Keratinocyte (primary cell): ENCODE measurements at regions not wholly inside any gene's neighbourhood (a gene's known extent, or its start where the extent isn't known, plus 50 kb on each side); places are given as distances from the start of the nearest gene placed in this dataset.

Experiments
- DNase-seq: peaks from one replicate; pipeline ENCODE4 v3.0.0-alpha.2; 2011; ENCODE audit warnings: low read depth, missing footprints, low spot score
- FAIRE-seq: peaks from 2 replicates; lab custom pipeline; 2011; peaks lifted over from hg19 to GRCh38; lab: Jason Lieb, UNC
- H2AFZ ChIP-seq: 2 replicates; pipeline ENCODE4 v1.6.0; 2012; ENCODE audit warnings: low read length, control low read depth, inconsistent platforms; ENCODE audit not compliant: control insufficient read depth
- H3K27ac ChIP-seq: 2 replicates; pipeline ENCODE4 v1.5.1; 2011; ENCODE audit warnings: low read length; ENCODE audit not compliant: control insufficient read depth, insufficient read depth
- H3K27me3 ChIP-seq: 3 replicates; pipeline ENCODE4 v1.6.0; 2011; ENCODE audit warnings: low read length; ENCODE audit not compliant: control insufficient read depth, insufficient read depth; ENCODE audit errors: extremely low read depth
- H3K36me3 ChIP-seq, 2 experiments: 2 replicates in 1 of 2; 3 replicates in 1 of 2; pipeline ENCODE4 v1.5.1; 2011; ENCODE audit warnings: low read length in 2 of 2, mild to moderate bottlenecking in 1 of 2; ENCODE audit not compliant: control insufficient read depth in 2 of 2, insufficient read depth in 2 of 2; ENCODE audit errors: extremely low read depth in 1 of 2
- H3K4me1 ChIP-seq: 3 replicates; pipeline ENCODE4 v1.5.1; 2011; ENCODE audit warnings: low read length; ENCODE audit not compliant: control insufficient read depth, insufficient read depth; ENCODE audit errors: extremely low read depth
- H3K4me2 ChIP-seq: 3 replicates; pipeline ENCODE4 v1.6.0; 2011; ENCODE audit warnings: low read depth, low read length; ENCODE audit not compliant: control insufficient read depth, insufficient read depth; ENCODE audit errors: extremely low read depth
- H3K4me3 ChIP-seq, 3 experiments: fragments of 200-600 bp in 1 of 3; sonication (generic) in 1 of 3; 2 replicates in 2 of 3; 3 replicates in 1 of 3; pipeline ENCODE4 v1.5.1; 2011 to 2016; ENCODE audit warnings: low read length in 3 of 3, mild to moderate bottlenecking in 3 of 3, control low read depth in 2 of 3, inconsistent platforms in 1 of 3, low read depth in 1 of 3, mixed read lengths in 1 of 3, mixed run types in 1 of 3, moderate library complexity in 1 of 3; ENCODE audit not compliant: control insufficient read depth in 2 of 3, insufficient read depth in 2 of 3; ENCODE audit errors: extremely low read depth in 1 of 3
- H3K79me2 ChIP-seq: 2 replicates; pipeline ENCODE4 v1.6.0; 2012; ENCODE audit warnings: low read length; ENCODE audit not compliant: control insufficient read depth, insufficient read depth
- H3K9ac ChIP-seq: 3 replicates; pipeline ENCODE4 v1.6.0; 2011; ENCODE audit warnings: low read length; ENCODE audit not compliant: control insufficient read depth, insufficient read depth; ENCODE audit errors: extremely low read depth
- H3K9me1 ChIP-seq: 3 replicates; pipeline ENCODE4 v1.6.0; 2011; ENCODE audit warnings: low read length; ENCODE audit not compliant: control insufficient read depth, insufficient read depth; ENCODE audit errors: extremely low read depth
- H3K9me3 ChIP-seq: 2 replicates; pipeline ENCODE4 v1.5.1; 2012; ENCODE audit warnings: low read depth, low read length; ENCODE audit not compliant: control insufficient read depth
- H4K20me1 ChIP-seq: 3 replicates; pipeline ENCODE4 v1.6.0; 2011; ENCODE audit warnings: low read length; ENCODE audit not compliant: control insufficient read depth, insufficient read depth; ENCODE audit errors: extremely low read depth
- EZH2 ChIP-seq: IDR thresholded peaks from one replicate; pipeline ENCODE4 v1.6.1; 2012; ENCODE audit warnings: inconsistent platforms, mild to moderate bottlenecking, low read length, moderate library complexity
- dilution Hi-C: fragments of 300-500 bp; cut with MboI; formaldehyde crosslinking; loops from one replicate; pipeline ENCODE4 v1.7.0; 2020; ENCODE audit warnings: low sequenced_read_pairs; ENCODE audit not compliant: extremely low pct_ligation_motif_present
- TF ChIP-seq, protein P1 (sequence below), 3 experiments: IDR thresholded peaks in 1 of 3; conservative IDR thresholded peaks in 1 of 3; optimal IDR thresholded peaks in 1 of 3; 2 replicates in 2 of 3; 3 replicates in 1 of 3; pipeline versions ENCODE3 to v1.5.1; 2011; ENCODE audit warnings: low read length in 3 of 3, mild to moderate bottlenecking in 3 of 3, moderate library complexity in 2 of 3, control low read depth in 1 of 3, inconsistent platforms in 1 of 3; ENCODE audit not compliant: insufficient read depth in 2 of 3; ENCODE audit errors: extremely low read depth in 1 of 3

DNA sequence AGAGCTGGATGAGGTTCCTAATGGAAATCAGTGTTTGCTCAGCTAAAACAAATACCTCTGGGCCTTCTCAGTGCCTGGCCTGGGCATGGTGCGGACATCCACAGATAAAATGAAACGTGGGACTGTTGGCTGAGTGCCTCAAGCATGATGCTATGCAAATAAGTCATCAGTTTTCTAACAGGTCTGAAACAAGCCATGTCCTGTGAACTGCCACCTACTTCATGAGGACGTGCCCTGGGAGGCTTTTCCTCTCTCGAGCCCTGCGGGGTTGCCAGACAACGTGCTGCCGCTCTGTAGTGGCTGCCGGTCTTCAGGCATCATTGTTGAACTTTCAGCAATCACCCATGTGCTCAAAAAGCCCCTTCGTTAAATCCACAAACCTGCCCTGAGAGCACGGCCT lies 240.4 kb upstream of the IRX2 start:
- Histone ChIP-seq H3K27me3 (peaks cover 3% of the 10 kb centered on the region), H3K4me2 (no peak overlapping the region), H4K20me1 (no peaks in the 10 kb centered on the region), H3K4me1 (no peaks in the 10 kb centered on the region), H3K36me3 (no peaks in the 10 kb centered on the region), H3K9me3 (peaks cover 4% of the 10 kb centered on the region), H3K9ac (no peak overlapping the region), H2AFZ (no peak overlapping the region), H3K27ac (no peak overlapping the region), H3K79me2 (no peaks in the 10 kb centered on the region), H3K9me1 (no peaks in the 10 kb centered on the region), H3K4me3 (no peak overlapping the region)
- TF ChIP-seq, protein P1, sequence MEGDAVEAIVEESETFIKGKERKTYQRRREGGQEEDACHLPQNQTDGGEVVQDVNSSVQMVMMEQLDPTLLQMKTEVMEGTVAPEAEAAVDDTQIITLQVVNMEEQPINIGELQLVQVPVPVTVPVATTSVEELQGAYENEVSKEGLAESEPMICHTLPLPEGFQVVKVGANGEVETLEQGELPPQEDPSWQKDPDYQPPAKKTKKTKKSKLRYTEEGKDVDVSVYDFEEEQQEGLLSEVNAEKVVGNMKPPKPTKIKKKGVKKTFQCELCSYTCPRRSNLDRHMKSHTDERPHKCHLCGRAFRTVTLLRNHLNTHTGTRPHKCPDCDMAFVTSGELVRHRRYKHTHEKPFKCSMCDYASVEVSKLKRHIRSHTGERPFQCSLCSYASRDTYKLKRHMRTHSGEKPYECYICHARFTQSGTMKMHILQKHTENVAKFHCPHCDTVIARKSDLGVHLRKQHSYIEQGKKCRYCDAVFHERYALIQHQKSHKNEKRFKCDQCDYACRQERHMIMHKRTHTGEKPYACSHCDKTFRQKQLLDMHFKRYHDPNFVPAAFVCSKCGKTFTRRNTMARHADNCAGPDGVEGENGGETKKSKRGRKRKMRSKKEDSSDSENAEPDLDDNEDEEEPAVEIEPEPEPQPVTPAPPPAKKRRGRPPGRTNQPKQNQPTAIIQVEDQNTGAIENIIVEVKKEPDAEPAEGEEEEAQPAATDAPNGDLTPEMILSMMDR (optimal IDR thresholded peaks at IDR 0.05 in 1 of 3, IDR thresholded peaks at IDR 0.05 in 1 of 3, conservative IDR thresholded peaks at IDR 0.05 in 1 of 3; ENCODE audit: extremely low read depth in 1 of 3, insufficient read depth in 2 of 3, low read length in 3 of 3) = no peak
- no peak for TF ChIP-seq EZH2
- DNase-seq (no peak), FAIRE-seq (no peak)
- dilution Hi-C loops = no loop called here

DNA sequence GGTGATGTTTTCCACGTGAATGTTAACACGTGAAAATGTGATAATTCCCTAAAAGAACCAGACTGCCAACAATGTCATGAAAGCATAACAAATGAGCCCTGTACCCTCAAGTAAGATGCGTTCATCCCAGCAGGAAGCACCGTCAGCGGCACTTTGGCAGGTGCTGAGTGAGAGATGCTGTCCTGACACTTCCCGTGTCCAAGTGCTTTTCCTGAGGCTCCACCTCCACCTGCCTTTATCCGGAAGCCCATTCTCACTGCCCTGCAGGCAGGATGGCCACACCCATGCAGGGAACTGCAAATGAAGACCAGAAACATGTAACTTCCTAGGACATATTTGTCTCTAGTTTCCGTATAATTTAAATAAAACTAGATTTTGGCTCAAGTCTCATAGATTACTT lies 238.0 kb upstream of the IRX2 start:
- Histone ChIP-seq H2AFZ (no peak overlapping the region), H3K9ac (no peak overlapping the region), H3K4me2 (no peak overlapping the region), H3K27ac (no peak overlapping the region), H3K4me3 (no peak overlapping the region), H3K9me3 (no peaks in the 10 kb centered on the region), H3K36me3 (no peaks in the 10 kb centered on the region), H3K9me1 (no peaks in the 10 kb centered on the region), H3K27me3 (peaks cover 3% of the 10 kb centered on the region), H3K4me1 (no peaks in the 10 kb centered on the region), H4K20me1 (no peaks in the 10 kb centered on the region), H3K79me2 (no peaks in the 10 kb centered on the region)
- dilution Hi-C loops = no loop called here
- no peak for FAIRE-seq
- DNase-seq = no peak
- no peak for TF ChIP-seq EZH2

DNA sequence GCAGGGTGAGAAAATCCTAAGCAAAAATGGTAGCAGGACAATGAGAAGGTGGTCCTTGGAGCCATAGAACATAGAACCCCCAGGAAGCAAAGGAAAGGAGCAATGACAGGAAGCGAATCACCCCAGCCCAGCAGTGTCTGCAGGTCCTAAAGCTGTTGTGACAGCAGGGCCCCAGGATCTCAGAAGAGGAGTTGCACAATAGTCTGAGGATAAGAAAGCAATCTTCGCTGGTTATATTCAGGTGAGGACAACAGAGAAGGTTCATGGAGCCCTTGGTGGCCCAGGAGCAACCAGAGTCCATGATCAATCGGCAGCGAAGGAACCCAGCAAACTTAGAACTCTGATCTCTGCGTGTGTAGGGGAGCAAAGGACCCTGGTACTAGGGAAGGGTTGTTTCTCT lies 234.8 kb upstream of the IRX2 start:
- H3K79me2 ChIP-seq = no peaks in the 10 kb centered on the region
- H3K27me3 ChIP-seq = peaks cover 3% of the 10 kb centered on the region
- TF ChIP-seq EZH2 = no peak
- TF ChIP-seq, protein P1 (optimal IDR thresholded peaks at IDR 0.05 in 1 of 3, IDR thresholded peaks at IDR 0.05 in 1 of 3, conservative IDR thresholded peaks at IDR 0.05 in 1 of 3; ENCODE audit: extremely low read depth in 1 of 3, insufficient read depth in 2 of 3, low read length in 3 of 3) = no peak
- FAIRE-seq (no peak), DNase-seq (no peak)
- no peak overlapping the region for H3K4me2 ChIP-seq
- H3K9ac ChIP-seq = no peak overlapping the region
- H3K4me3 ChIP-seq = no peak overlapping the region
- H2AFZ ChIP-seq = no peak overlapping the region
- no peaks in the 10 kb centered on the region for H3K9me1 ChIP-seq
- no peaks in the 10 kb centered on the region for H3K4me1 ChIP-seq
- no peaks in the 10 kb centered on the region for H3K9me3 ChIP-seq
- H3K27ac ChIP-seq = no peak overlapping the region
- H4K20me1 ChIP-seq = no peaks in the 10 kb centered on the region
- dilution Hi-C loops = no loop called here
- no peaks in the 10 kb centered on the region for H3K36me3 ChIP-seq
